Common myeloid progenitor, CD34-positive (primary cell): ENCODE measurements at regions not wholly inside any gene's neighbourhood (a gene's known extent, or its start where the extent isn't known, plus 50 kb on each side); places are given as distances from the start of the nearest gene placed in this dataset.

Experiments
- CTCF ChIA-PET: fragments of 350-600 bp; sonication (Branson Sonifier 250); formaldehyde crosslinking; loops from one replicate; lab custom pipeline; 2021; ENCODE audit warnings: antibody characterized with exemption; lab: Charles Lee
- POLR2A ChIA-PET: fragments of 350-600 bp; sonication (Branson Sonifier 250); formaldehyde crosslinking; loops from one replicate; lab custom pipeline; 2021; ENCODE audit warnings: antibody characterized with exemption; lab: Charles Lee
- DNase-seq, 3 donors: peaks; one replicate each; pipeline versions ENCODE4 v3.0.0 to v3.0.0-alpha.2; 2013
- H3K27ac ChIP-seq, 2 experiments: 1 replicate in 1 of 2; 2 replicates in 1 of 2; pipeline ENCODE4 v1.7.0; 2013; ENCODE audit warnings: inconsistent platforms in 2 of 2, low read length in 2 of 2, mild to moderate bottlenecking in 2 of 2, low read depth in 1 of 2, moderate library complexity in 1 of 2; ENCODE audit not compliant: severe bottlenecking in 2 of 2, insufficient read depth in 1 of 2, poor library complexity in 1 of 2
- H3K27me3 ChIP-seq, 5 experiments: replicated peaks in 2 of 5; 1 replicate in 3 of 5; 2 replicates in 2 of 5; pipeline versions ENCODE4 v1.6.1 to v1.7.0; 2013; ENCODE audit warnings: low read length in 4 of 5, mild to moderate bottlenecking in 2 of 5, moderate library complexity in 2 of 5, inconsistent platforms in 1 of 5; ENCODE audit not compliant: insufficient read depth in 5 of 5, control insufficient read depth in 4 of 5
- H3K36me3 ChIP-seq, 4 experiments: 1 replicate in 2 of 4; 2 replicates in 2 of 4; pipeline versions ENCODE4 v1.6.1 to v1.7.0; 2013; ENCODE audit warnings: low read length in 3 of 4, control low read depth in 1 of 4, mild to moderate bottlenecking in 1 of 4; ENCODE audit not compliant: control insufficient read depth in 4 of 4, insufficient read depth in 4 of 4
- H3K4me1 ChIP-seq, 4 experiments: 1 replicate in 3 of 4; 2 replicates in 1 of 4; pipeline versions ENCODE4 v1.6.1 to v1.7.1; 2013; ENCODE audit warnings: low read length in 3 of 4, mild to moderate bottlenecking in 3 of 4, control low read depth in 1 of 4, inconsistent platforms in 1 of 4, moderate library complexity in 1 of 4; ENCODE audit not compliant: control insufficient read depth in 4 of 4, insufficient read depth in 4 of 4; ENCODE audit errors: control extremely low read depth in 1 of 4
- H3K4me3 ChIP-seq, 7 experiments: 1 replicate in 4 of 7; 2 replicates in 3 of 7; pipeline versions ENCODE4 v1.5.1 to v1.7.0; 2013; ENCODE audit warnings: mild to moderate bottlenecking in 7 of 7, low read length in 6 of 7, moderate library complexity in 6 of 7, inconsistent platforms in 2 of 7, low read depth in 2 of 7, control low read depth in 1 of 7; ENCODE audit not compliant: insufficient read depth in 4 of 7, control insufficient read depth in 1 of 7; ENCODE audit errors: extremely low read depth in 1 of 7
- H3K9me3 ChIP-seq, 5 experiments: 1 replicate in 4 of 5; 2 replicates in 1 of 5; pipeline versions ENCODE4 v1.6.1 to v1.7.1; 2013; ENCODE audit warnings: low read length in 4 of 5, mild to moderate bottlenecking in 2 of 5, inconsistent platforms in 1 of 5, low read depth in 1 of 5, moderate library complexity in 1 of 5; ENCODE audit not compliant: control insufficient read depth in 4 of 5, insufficient read depth in 2 of 5; ENCODE audit errors: control extremely low read depth in 1 of 5
- WGBS: methylation state at CpG from one replicate; pipeline ENCODE4 v1.1.5; 2013; ENCODE audit not compliant: insufficient coverage; 5-methylcytosine and 5-hydroxymethylcytosine counted together

DNA sequence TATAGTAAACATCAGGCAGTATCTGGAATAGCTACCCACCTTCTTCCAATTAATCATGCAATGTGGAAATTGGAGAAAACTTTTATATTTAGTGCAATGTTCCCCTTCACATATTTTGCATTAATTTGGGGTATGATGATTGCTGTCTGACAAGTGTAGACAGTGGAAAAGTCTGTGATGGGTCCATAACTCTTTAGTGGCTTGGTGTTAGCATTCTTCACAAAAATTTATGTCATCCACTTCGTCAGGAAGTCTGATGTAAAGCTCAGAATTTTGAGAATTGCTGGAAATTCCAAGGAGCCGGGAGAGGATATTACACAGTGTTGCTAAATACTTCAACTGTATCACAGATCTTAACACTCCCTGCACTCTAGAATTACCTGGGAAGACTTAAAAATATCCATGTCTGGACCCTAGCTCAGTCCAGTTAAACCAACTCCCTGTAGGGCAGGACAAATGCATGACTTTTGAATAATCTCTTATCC is 549.7 kb upstream of the PLXNA2 start:
- Histone ChIP-seq H3K36me3 (no peaks in the 10 kb centered on the region), H3K27me3 (peaks cover 0 to 2% (median 0%) of the 10 kb centered on the region in 5 experiments), H3K9me3 (no peaks in the 10 kb centered on the region), H3K4me3 (no peak overlapping the region), H3K4me1 (no peaks in the 10 kb centered on the region), H3K27ac (no peak overlapping the region)
- ChIA-PET CTCF (interaction anchor here (1.6 kb wide), 1 partner anchor 123 kb away, joined by 4 read pairs; no protein-coding TSS in a partner anchor), POLR2A (no interaction called here)
- no peak for DNase-seq
- 100% methylated on average over 2 of the region's 2 CpGs for WGBS

DNA sequence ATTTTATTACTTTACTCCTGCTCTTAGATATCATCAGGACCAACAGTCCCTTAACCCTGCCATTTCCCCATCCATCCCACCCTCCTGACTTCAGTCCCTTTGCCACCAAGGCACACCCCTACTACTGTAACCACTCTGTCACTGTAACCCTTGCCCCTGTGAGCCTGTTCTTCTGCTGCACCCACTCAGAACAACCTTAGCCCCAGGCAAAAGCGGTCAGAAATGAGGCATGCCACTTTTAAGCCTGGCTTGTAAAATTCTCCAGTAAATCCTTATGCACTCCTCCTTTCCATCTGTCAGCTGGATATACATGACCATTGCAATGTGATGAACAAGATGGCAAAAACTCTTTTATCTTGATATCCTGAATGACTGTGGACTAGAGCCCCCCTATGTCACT is 555.0 kb upstream of the PLXNA2 start:
- CTCF ChIA-PET: no interaction called here
- POLR2A ChIA-PET: interaction anchor here (0.6 kb wide), 1 partner anchor 20 kb away, joined by 3 read pairs; no protein-coding TSS in a partner anchor

DNA sequence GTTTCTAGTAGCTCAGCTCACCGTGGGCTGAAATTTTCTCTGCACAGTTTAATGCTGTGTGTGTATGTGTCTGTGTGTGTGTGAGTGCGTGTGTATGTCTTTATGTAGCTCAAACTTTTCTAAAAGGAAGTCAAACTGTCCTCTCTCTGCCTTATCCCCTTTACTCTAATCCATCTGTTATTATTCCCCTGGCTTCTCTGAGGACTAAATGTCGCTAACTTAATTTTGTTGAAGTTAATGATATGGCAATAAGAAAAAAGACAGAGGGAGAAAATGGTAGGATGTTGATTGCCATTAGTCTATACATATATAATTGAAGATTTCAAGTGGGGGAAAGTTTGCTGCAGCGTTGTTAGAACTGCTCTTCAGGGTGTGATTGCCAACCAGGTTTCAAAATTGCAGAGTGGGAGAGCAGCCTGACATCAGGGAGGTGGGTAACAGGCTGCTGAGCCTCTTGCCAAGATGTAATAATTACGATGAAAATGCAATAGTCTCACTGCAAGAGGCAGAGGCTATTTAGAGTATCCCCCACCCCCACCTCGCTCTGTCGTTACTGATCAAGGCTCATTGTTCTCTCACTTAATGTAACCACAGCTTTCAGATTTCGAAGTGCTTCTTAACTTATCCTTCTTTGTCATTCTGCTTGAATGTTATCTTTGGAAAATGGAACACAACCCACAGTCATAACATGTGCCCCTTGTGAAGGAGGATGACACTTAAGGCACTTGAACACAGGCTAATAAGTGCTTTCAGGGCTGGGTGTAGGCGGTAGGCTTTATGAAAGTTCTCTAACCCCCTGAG is 559.0 kb upstream of the PLXNA2 start:
- DNase-seq: peak in 2 of 3 donors; percentile 7 to 10
- POLR2A ChIA-PET: no interaction called here
- WGBS: 100% methylated on average over 4 of the region's 9 CpGs

More for the DNA sequence above, 555.0 kb upstream of the PLXNA2 start:
- no peak overlapping the region for H3K27ac ChIP-seq
- DNase-seq: no peak
- peaks cover 0 to 3% (median 0%) of the 10 kb centered on the region in 5 experiments for H3K27me3 ChIP-seq
- H3K4me3 ChIP-seq: no peak overlapping the region
- H3K9me3 ChIP-seq: no peaks in the 10 kb centered on the region
- WGBS: 100% methylated on average over 1 of the region's 1 CpG
- no peaks in the 10 kb centered on the region for H3K4me1 ChIP-seq
- H3K36me3 ChIP-seq: no peaks in the 10 kb centered on the region

DNA sequence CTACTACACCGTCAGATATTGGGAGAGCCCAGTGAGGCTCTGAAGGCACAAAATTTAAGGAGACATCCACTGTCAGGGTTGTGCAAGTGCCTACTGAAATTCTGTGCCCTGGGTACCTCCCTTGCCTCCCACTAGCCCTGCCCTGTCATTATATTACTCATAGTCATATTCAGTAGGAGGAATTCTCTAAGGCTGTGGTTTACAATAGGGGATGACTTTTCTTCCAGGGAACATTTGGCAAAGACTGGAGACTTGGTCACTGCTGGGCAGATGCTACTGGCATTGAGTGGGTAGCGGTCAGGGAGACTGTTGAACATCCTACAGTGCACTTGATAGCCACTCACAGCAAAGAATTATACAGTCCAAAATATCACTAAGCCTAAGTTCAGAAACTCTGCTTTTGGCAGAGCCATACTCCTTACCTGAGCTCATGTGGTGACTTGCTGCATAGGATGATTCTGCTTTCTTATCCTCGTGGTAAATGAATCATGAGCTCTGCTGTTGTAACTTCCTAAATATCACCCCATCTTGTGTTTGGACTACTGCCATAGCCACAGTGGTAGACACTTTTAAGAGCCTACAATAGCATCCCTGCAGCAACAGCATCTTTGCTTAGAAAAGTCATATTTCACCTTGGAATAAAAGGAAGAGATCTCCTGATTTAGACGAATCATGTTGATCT is 563.4 kb upstream of the PLXNA2 start:
- DNase-seq: peak; percentile 6 to 50 (median 21)
- ChIA-PET POLR2A (no interaction called here), CTCF (no interaction called here)
- no peak overlapping the region for H3K27ac ChIP-seq
- peaks cover 0 to 1% (median 0%) of the 10 kb centered on the region in 5 experiments for H3K9me3 ChIP-seq
- no peak overlapping the region for H3K4me3 ChIP-seq
- H3K27me3 ChIP-seq: no peaks in the 10 kb centered on the region
- H3K36me3 ChIP-seq: no peaks in the 10 kb centered on the region
- H3K4me1 ChIP-seq: no peaks in the 10 kb centered on the region
- 75% methylated on average over 4 of the region's 4 CpGs for WGBS

More for the DNA sequence above, 559.0 kb upstream of the PLXNA2 start:
- Histone ChIP-seq H3K27me3 (peaks cover 0 to 3% (median 0%) of the 10 kb centered on the region in 5 experiments), H3K4me1 (no peaks in the 10 kb centered on the region), H3K4me3 (no peak overlapping the region), H3K27ac (no peak overlapping the region), H3K36me3 (no peaks in the 10 kb centered on the region), H3K9me3 (peaks cover 0 to 1% (median 0%) of the 10 kb centered on the region in 5 experiments)
- CTCF ChIA-PET: no interaction called here

DNA sequence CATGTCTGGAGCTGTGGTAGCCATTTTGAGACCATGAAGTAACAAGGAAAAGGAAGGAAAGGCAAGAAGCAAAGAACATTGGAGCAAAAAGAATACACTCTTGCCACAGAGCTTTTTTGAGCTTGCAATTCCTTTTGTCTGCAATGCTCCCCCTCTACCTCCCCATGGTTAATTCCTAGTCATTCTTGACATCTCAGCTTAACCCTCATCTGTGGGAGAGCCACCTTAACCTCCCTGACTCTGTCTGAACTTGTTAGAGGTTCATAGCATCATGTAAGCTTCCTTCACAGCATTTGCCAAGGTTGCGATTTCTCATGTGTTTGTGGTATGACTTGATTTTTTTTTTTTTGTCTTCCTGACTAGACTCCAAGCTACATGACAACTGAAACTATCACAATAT is 564.1 kb upstream of the PLXNA2 start:
- ChIA-PET CTCF (no interaction called here), POLR2A (no interaction called here)
- peaks cover 0 to 1% (median 0%) of the 10 kb centered on the region in 5 experiments for H3K9me3 ChIP-seq
- WGBS: no CpG with 5 or more reads among the region's 1 CpG
- no peak for DNase-seq
- no peaks in the 10 kb centered on the region for H3K27me3 ChIP-seq
- H3K36me3 ChIP-seq: no peaks in the 10 kb centered on the region
- no peaks in the 10 kb centered on the region for H3K4me1 ChIP-seq
- H3K27ac ChIP-seq: no peak overlapping the region
- no peak overlapping the region for H3K4me3 ChIP-seq

DNA sequence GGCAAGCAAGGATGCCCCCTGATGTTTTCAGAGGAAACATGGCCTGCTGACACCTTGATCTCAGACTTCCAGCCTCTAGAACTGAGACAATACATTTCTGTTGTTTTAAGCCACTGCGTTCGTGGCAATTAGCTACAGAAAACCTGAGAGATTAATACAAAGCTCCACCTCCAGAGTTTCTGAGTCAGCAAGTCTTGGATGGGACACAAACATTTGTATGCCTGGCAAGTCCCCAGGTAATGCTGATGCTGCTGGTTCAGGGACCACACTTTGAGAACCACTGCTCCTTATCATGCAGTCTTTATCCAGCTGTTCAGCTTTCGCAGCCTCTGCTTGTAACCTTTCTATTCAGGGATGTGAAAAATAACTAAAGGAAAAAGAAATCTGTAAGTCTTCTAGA is 565.7 kb upstream of the PLXNA2 start:
- no peak for DNase-seq
- H3K36me3 ChIP-seq: no peaks in the 10 kb centered on the region
- ChIA-PET CTCF (no interaction called here), POLR2A (no interaction called here)
- WGBS: 100% methylated on average over 3 of the region's 3 CpGs
- H3K27ac ChIP-seq: no peak overlapping the region
- peaks cover 0 to 1% (median 0%) of the 10 kb centered on the region in 5 experiments for H3K9me3 ChIP-seq
- no peaks in the 10 kb centered on the region for H3K4me1 ChIP-seq
- no peak overlapping the region for H3K4me3 ChIP-seq
- H3K27me3 ChIP-seq: no peaks in the 10 kb centered on the region
